Heart left ventricle (tissue), 16 donors: ENCODE measurements at regions not wholly inside any gene's neighbourhood (a gene's known extent, or its start where the extent isn't known, plus 50 kb on each side); places are given as distances from the start of the nearest gene placed in this dataset.

Experiments used
- ATAC-seq, 4 donors: fragments of 200-7000 bp; cut with Tn5 transposase; one replicate each; pipeline ENCODE4 v1.9.1; 2020 to 2022; ENCODE audit warnings: moderate library complexity in 4 of 4, mild to moderate bottlenecking in 3 of 4, moderate number of reproducible peaks in 1 of 4
- DNase-seq, 5 donors: peaks; one replicate each; pipeline ENCODE4 v3.0.0-alpha.2; 2020
- H3K27ac ChIP-seq, 12 donors: fragments of 200-600 bp; sonication (generic) in 4 of 12; one replicate each; pipeline versions ENCODE4 v1.5.0 to v1.8.0; 2016 to 2022; ENCODE audit warnings: mild to moderate bottlenecking in 2 of 12
- H3K27me3 ChIP-seq, 9 donors: fragments of 200-600 bp; sonication (generic) in 2 of 9; one replicate each; pipeline versions ENCODE4 v1.5.1 to v1.8.0; 2016 to 2022; ENCODE audit warnings: mild to moderate bottlenecking in 3 of 9
- H3K36me3 ChIP-seq, 9 donors: fragments of 200-600 bp; sonication (generic) in 2 of 9; one replicate each; pipeline versions ENCODE4 v1.5.0 to v1.8.0; 2018 to 2022; ENCODE audit warnings: mild to moderate bottlenecking in 2 of 9
- H3K4me1 ChIP-seq, 12 donors: fragments of 200-600 bp; sonication (generic) in 4 of 12; one replicate each; pipeline versions ENCODE4 v1.5.0 to v1.8.0; 2016 to 2022; ENCODE audit warnings: mild to moderate bottlenecking in 3 of 12
- H3K4me3 ChIP-seq, 12 donors: fragments of 200-600 bp; sonication (generic) in 4 of 12; one replicate each; pipeline versions ENCODE4 v1.5.0 to v1.8.0; 2017 to 2022; ENCODE audit warnings: mild to moderate bottlenecking in 9 of 12, moderate library complexity in 4 of 12
- H3K9me3 ChIP-seq, 12 donors: fragments of 200-600 bp; sonication (generic) in 4 of 12; one replicate each; pipeline versions ENCODE4 v1.5.0 to v1.8.0; 2016 to 2022; ENCODE audit warnings: mild to moderate bottlenecking in 1 of 12
- CTCF ChIP-seq, 12 donors: fragments of 200-600 bp; sonication (generic) in 4 of 12; IDR thresholded peaks; one replicate each; pipeline versions ENCODE4 v1.5.0 to v1.8.0; 2018 to 2022; ENCODE audit warnings: antibody characterized with exemption in 12 of 12, mild to moderate bottlenecking in 5 of 12
- POLR2A ChIP-seq, 2 donors: fragments of 450-650 bp; IDR thresholded peaks; one replicate each; pipeline ENCODE4 v1.6.1; 2017; ENCODE audit warnings: antibody characterized with exemption in 2 of 2, mild to moderate bottlenecking in 2 of 2, moderate library complexity in 2 of 2
- WGBS, 4 donors: extraction: QIAGEN DNeasy Blood & Tissue Kit in 2 of 4; methylation state at CpG; one replicate each; pipeline versions ENCODE4 v1.1.5 to v1.1.7; 2013 to 2018; 5-methylcytosine and 5-hydroxymethylcytosine counted together
- intact Hi-C, 10 donors: fragments of 100-400 bp; cut with DNase I; formaldehyde crosslinking; loops; one replicate each; pipeline versions ENCODE4 v1.11.1 to v1.14.2; 2022
- donor health status: ischemic (EF 13 %, LVEDD 7.1; RV severe dilation, severe dysfunction).
- donor health status: healthy with polysubstance abuse.
- donor health status: DM: no; HTN: yes; CAD: no.
- donor health status: DM: no; HTN: no; CAD: no.
- donor health status: ischemic (EF 25% LVEDD 6.9; RV normal size, moderate dysfunction).
- donor health status: ischemic (EF 25% LVEDD 5.7; RV mildly dilated, moderate dysfunction).
- donor health status: healthy.
- donor health status: DM: yes; HTN: yes; CAD: no.
- donor health status: ischemic (EF 35%, LVEDD 5.7; RV mildly dilated, moderate dysfunction).
- donor health status: nonischemic (EF 11% LVEDD 7.7; RV severe dilation, severe dysfunction).
- donor health status: DM: yes; HTN: yes; CAD: no.
- donor health status: PGD.
- donor health status: ischemic (EF 29% LVEDD 5.4; RV normal size, mild dysfunction).
- donor health status: nonischemic (EF 23%, LVEDD 6.1; RV moderate dilation, normal function).

- no peak for ATAC-seq
- 89 to 96% (median 93%) methylated on average over 6 of the region's 6 CpGs for WGBS, 4 donors
- H3K36me3 ChIP-seq = no peaks in the 10 kb centered on the region
- DNase-seq = no peak
- no peaks in the 10 kb centered on the region for H3K27me3 ChIP-seq
- peaks cover 0 to 7% (median 2%) of the 10 kb centered on the region in 12 donors for H3K4me1 ChIP-seq
- no peak overlapping the region for H3K4me3 ChIP-seq
- H3K9me3 ChIP-seq = no peaks in the 10 kb centered on the region
- intact Hi-C loops = no loop called here
- H3K27ac ChIP-seq = no peak overlapping the region
- TF ChIP-seq POLR2A (IDR thresholded peaks at IDR 0.05) (no peak), CTCF (IDR thresholded peaks at IDR 0.05) (no peak)
Measured at GRCh38 chr16:66042341-66042740, 324.1 kb upstream of the CDH5 start.

GRCh38 chr16:66041907-66042306, 324.6 kb upstream of the CDH5 start:
- H3K4me1 ChIP-seq = peaks cover 0 to 11% (median 6%) of the 10 kb centered on the region in 12 donors
- H3K9me3 ChIP-seq = no peaks in the 10 kb centered on the region
- intact Hi-C loops = no loop called here
- H3K4me3 ChIP-seq = no peak overlapping the region
- 62 to 71% (median 67%) methylated on average over 4 of the region's 4 CpGs for WGBS, 4 donors
- H3K27ac ChIP-seq = no peak overlapping the region
- no peaks in the 10 kb centered on the region for H3K27me3 ChIP-seq
- H3K36me3 ChIP-seq = no peaks in the 10 kb centered on the region
- no peak for DNase-seq
- no peak for ATAC-seq
- TF ChIP-seq CTCF (IDR thresholded peaks at IDR 0.05) (no peak), POLR2A (IDR thresholded peaks at IDR 0.05) (no peak)

GRCh38 chr16:66039793-66040192, 326.7 kb upstream of the CDH5 start:
- TF ChIP-seq POLR2A (IDR thresholded peaks at IDR 0.05) = no peak
- no peak for TF ChIP-seq CTCF (IDR thresholded peaks at IDR 0.05)
- Histone ChIP-seq H3K27me3 (no peaks in the 10 kb centered on the region), H3K4me1 (peaks cover 0 to 24% (median 18%) of the 10 kb centered on the region in 12 donors), H3K36me3 (no peaks in the 10 kb centered on the region), H3K9me3 (no peaks in the 10 kb centered on the region), H3K4me3 (no peak overlapping the region), H3K27ac (no peak overlapping the region)
- ATAC-seq (no peak), DNase-seq (no peak)
- intact Hi-C loops = loop anchor here in 1 of 10 donors (10.0 kb wide), 1 partner anchor 55 kb away; no protein-coding TSS in a partner anchor
- WGBS, 4 donors = 80 to 96% (median 84%) methylated on average over 1 to 4 of the region's 4 CpGs

GRCh38 chr16:66036793-66037715, 329.4 kb upstream of the CDH5 start:
- intact Hi-C loops = loop anchor here in 1 of 10 donors (10.0 kb wide), 1 partner anchor 58 kb away; no protein-coding TSS in a partner anchor
- Histone ChIP-seq H3K9me3 (no peaks in the 10 kb centered on the region), H3K36me3 (no peaks in the 10 kb centered on the region), H3K4me1 (peaks cover 0 to 24% (median 18%) of the 10 kb centered on the region in 12 donors), H3K27me3 (no peaks in the 10 kb centered on the region), H3K4me3 (no peak overlapping the region), H3K27ac (peak overlapping the region in 6 of 12 donors; percentile 1 to 48 (median 30))
- TF ChIP-seq CTCF (IDR thresholded peaks at IDR 0.05) (no peak), POLR2A (IDR thresholded peaks at IDR 0.05) (no peak)
- ATAC-seq (peak; percentile 60 to 84 (median 76)), DNase-seq (no peak)
- 18 to 29% (median 24%) methylated on average over 6 of the region's 6 CpGs for WGBS, 4 donors
